HUDEP-2 (cell line): ENCODE measurements at regions not wholly inside any gene's neighbourhood (a gene's known extent, or its start where the extent isn't known, plus 50 kb on each side); places are given as distances from the start of the nearest gene placed in this dataset.
"Not testable (repeated sequence)": the region's sequence is repeated elsewhere in the genome, so short reads cannot be mapped to it uniquely, and the experiment has no call there.

Experiments used
- DNase-seq, 76 experiments: peaks; one replicate each; lab custom pipeline; 2025; ENCODE audit not compliant: unreplicated experiment in 76 of 76; lab: John Stamatoyannopoulos, UW

- DNase-seq: no peak
Observed at GRCh38 chr10:53109320-53109719, 336.7 kb upstream of the MBL2 start.

GRCh38 chr10:53108317-53108934, 335.8 kb upstream of the MBL2 start:
- no peak for DNase-seq

DNA sequence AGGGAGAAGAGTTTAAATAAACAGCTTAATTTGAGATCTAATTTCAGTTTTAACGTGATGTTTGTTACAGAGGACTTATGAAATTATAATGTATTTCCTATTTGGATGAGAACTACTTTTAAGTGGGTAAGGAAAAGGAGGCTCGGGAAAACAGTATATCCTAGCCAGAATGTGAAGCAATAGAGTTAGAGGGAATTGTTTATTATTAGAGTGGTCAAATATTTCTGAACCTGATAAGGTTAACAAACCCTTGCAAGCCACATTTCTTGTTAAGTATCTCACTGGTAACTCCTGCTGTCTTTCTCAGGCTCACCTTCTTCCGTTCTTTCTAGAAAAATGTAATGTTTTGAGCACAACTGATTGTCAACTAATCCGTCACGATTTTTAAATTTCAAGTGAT, 335.1 kb upstream of the MBL2 start:
- DNase-seq: no peak

DNA sequence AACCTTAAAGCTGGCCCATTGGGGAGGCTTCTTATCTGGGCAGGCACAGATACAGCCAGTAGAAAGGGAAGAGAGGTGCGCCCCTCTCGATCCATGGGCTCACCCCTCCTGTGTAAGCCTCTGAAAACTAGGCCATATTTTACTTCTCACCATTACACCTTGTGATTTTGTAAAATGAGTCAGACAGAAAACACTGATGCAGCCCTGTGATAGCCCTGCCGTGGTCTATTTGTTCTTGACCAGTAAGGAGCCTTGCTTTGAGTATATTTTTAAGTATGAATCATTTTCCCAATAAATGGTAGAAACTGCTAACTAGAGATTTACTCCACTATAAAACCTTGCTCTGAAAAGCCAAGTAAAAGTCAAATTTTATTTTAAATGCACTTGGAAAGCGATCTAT, 329.8 kb upstream of the MBL2 start:
- no peak for DNase-seq

DNA sequence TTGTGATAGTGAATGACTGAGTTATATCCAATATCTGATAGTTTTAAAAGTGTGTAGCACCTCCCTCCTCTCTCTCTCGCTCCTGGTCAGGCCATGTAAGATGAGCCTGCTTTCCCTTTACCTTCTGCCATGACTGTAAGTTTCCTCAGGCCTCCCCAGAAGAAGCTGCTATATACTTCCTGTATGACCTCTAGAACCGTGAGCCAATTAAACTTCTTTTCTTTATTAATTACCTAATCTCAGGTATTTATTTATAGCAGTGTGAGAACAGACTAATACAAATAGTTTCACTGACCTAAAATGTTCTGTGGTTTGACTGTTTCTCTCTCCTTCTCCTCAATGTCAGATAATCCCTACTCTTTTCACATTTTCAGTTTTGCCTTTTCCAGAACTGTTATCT, 321.3 kb upstream of the MBL2 start:
- DNase-seq: no peak

DNA sequence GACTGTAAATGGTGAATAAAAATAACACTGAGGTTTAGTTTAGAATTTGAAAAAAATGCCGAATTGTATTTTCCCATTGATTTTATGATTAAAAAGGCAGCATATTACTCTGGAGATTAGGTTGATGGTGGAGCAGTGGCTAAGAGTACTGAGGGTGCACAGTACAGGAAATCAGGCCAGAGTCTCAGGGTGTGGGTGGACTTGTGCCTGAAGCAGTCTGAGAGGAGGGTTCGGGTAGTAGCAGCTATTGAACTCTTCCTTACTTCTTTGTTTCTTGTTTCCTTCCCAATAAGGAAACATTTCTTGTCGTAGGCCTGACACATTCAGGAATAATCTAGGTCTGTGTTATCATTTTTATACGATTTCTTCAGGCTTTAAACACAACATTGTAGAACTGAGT, 319.0 kb upstream of the MBL2 start:
- DNase-seq: no peak

GRCh38 chr10:53088961-53089360, 316.4 kb upstream of the MBL2 start:
- no peak for DNase-seq

GRCh38 chr10:53079283-53079682, 306.7 kb upstream of the MBL2 start:
- DNase-seq: no peak

DNA sequence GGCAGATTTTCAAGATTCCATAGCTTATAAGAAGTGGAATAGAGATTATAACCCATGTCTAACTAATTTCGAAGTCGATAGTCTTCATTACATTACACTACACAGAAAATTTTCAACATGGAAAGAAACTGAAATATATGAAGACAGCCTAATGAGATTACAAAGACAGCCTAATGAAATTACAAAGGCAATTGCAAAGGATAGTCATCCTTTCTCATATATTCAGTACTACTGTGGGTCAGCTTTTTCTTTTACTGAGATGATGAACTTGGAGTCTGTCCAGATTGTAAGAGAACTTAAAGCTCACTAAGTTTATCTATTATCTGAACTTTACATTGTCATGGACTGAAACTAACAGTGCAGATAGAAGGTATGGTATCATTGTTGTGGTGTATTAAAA, 304.4 kb upstream of the MBL2 start:
- DNase-seq: no peak

GRCh38 chr10:53075469-53075868, 302.9 kb upstream of the MBL2 start:
- no peak for DNase-seq

DNA sequence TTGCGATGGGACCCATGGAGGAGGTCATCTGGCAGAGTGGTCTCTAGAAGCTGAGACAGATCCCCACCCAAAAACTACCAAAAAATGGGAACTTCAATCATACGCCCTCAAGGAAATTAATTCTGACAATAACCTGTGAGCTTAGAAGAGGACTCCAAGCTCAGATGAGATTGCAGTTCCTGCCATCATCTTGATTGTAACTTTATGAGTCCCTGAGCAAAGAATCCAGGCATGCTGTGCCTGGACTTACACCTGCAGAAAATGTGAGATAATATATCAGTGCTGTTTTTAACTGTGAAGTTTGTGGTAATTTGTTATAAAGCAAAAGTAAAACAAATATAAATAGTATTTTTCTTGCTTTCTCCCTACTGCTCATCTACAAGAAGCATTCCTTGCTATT, 299.6 kb upstream of the MBL2 start:
- no peak for DNase-seq

GRCh38 chr10:53071505-53072125, 299.0 kb upstream of the MBL2 start:
- DNase-seq: no peak

DNA sequence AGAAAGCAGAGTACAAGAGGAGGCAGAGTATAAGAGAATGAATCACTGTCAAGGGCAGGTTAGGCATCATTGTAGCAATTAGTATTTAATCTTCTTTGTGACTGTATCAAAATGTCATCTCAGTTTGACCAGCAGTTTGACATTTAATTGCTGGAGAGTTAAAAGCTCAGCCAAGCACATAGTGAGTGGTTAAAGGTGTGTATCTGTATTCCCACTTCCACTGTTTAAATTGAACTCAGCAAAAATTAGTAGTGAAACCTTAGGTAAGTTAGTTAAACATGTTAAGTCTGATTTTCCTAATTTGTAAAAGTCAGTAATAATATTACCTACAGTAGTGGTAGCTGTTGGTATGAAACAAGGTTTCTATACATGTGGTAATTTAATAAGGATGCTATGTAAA, 296.4 kb upstream of the MBL2 start:
- no peak for DNase-seq

DNA sequence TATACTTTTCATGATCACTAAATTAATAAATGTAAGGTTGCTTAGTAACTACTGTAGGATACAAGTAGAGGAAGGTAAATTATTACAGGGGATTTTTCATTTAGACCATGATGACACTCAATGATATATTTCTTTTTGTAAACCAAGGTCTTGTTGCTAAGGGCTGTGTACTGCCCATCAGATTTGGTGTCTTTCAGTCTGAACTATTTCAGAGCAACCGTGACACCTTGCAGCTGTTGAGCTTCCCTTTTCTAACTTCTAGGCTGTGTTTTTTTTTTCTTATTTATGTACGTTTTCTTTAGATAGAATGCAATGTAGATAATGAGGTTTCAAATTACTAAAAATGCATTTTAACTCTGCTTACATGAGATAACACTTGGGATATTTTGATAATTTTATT, 292.0 kb upstream of the MBL2 start:
- no peak for DNase-seq

- DNase-seq: no peak
Observed at GRCh38 chr10:53063805-53064204, 291.2 kb upstream of the MBL2 start.

GRCh38 chr10:53052521-53053164, 280.1 kb upstream of the MBL2 start:
- DNase-seq: no peak

DNA sequence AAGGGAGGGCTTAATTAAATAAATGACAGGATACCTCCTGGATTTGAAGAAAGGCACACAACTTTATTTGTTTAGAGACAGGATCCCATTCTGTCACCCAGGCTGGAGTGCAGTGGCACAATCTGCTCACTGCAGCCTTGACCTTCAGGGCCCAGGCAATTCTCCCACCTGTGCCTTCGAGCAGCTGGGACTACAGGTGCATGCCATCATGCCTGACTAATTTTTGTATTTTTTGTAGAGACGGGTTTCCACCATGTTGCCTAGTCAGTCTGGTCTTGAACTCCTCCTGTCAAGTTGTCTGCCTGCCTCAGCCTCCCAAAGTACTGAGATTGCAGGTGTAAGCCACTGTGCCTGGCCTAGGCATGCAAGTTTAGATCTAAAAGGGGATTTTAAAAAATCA, 272.7 kb upstream of the MBL2 start:
- no peak for DNase-seq

DNA sequence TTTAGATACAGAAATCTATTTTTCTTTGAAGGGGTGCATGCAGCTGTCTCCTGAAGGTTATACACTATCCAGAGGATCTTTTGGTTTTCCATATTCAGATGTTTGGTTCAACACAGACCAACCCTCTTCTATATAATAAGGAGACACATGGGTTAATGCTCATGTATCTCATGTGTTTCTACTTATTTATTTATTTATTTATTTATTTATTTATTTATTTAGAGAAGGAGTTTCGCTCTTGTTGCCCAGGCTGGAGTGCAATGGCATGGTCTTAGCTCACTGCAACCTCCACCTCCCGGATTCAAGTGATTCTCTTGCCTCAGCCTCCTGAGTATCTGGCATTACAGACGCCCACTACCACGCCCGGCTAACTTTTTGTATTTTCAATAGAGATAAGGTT, 263.2 kb upstream of the MBL2 start:
- peak in 1 of 76 experiments; percentile 4 for DNase-seq

DNA sequence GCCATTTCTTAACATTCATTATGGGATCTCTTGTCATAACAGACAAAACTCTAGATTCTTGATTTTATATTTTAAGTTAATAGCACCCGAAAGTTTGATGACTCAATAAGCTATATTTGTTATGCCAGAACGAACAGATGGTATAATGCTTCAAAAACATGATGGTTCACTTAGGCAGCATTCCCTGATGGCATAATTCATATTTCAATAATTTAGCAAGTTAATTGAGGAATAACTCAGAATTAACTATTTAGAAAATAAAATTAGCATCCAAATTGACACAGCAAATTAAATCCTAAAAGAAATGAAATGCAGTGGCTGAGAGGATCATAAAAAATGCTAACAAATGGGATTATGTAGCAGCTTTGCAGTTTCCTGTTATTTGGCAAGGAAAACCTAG, 260.8 kb upstream of the MBL2 start:
- DNase-seq: no peak

- DNase-seq: not testable (repeated sequence)
Observed at GRCh38 chr10:53029872-53030849, 257.6 kb upstream of the MBL2 start.

- DNase-seq: no peak
Observed at GRCh38 chr10:53029449-53029848, 256.9 kb upstream of the MBL2 start.
